Thyroid gland (tissue), 4 donors: ENCODE measurements at regions not wholly inside any gene's neighbourhood (a gene's known extent, or its start where the extent isn't known, plus 50 kb on each side); places are given as distances from the start of the nearest gene placed in this dataset.

Experiments used
- CTCF ChIP-seq, 6 experiments: fragments of 200-600 bp in 3 of 6; fragments of 450-650 bp in 3 of 6; sonication (generic) in 3 of 6; IDR thresholded peaks; one replicate each; pipeline ENCODE4 v1.5.1; 2016 to 2019; ENCODE audit warnings: antibody characterized with exemption in 6 of 6, mild to moderate bottlenecking in 2 of 6, inconsistent platforms in 1 of 6, moderate library complexity in 1 of 6
- POLR2A ChIP-seq, 2 donors: fragments of 450-650 bp; IDR thresholded peaks; one replicate each; pipeline ENCODE4 v1.6.1; 2017; ENCODE audit warnings: antibody characterized with exemption in 2 of 2, mild to moderate bottlenecking in 2 of 2, moderate library complexity in 1 of 2

GRCh38 chr5:136665331-136665730, 300.0 kb upstream of the TRPC7 start:
- TF ChIP-seq POLR2A (IDR thresholded peaks at IDR 0.05) = no peak
- TF ChIP-seq CTCF (IDR thresholded peaks at IDR 0.05) = no peak
